Rectal smooth muscle tissue (tissue), 1 donor: ENCODE measurements at regions not wholly inside any gene's neighbourhood (a gene's known extent, or its start where the extent isn't known, plus 50 kb on each side); places are given as distances from the start of the nearest gene placed in this dataset.
"Not testable (repeated sequence)": the region's sequence is repeated elsewhere in the genome, so short reads cannot be mapped to it uniquely, and the experiment has no call there.

Experiments used
- H3K27ac ChIP-seq: one replicate; pipeline ENCODE4 v1.7.0; 2013; ENCODE audit warnings: low read depth, low read length, inconsistent platforms
- H3K27me3 ChIP-seq: one replicate; pipeline ENCODE4 v1.7.0; 2013; ENCODE audit warnings: low read length; ENCODE audit not compliant: control insufficient read depth, insufficient read depth
- H3K36me3 ChIP-seq: one replicate; pipeline ENCODE4 v1.7.0; 2013; ENCODE audit warnings: low read length; ENCODE audit not compliant: control insufficient read depth, insufficient read depth
- H3K4me1 ChIP-seq: one replicate; pipeline ENCODE4 v1.7.0; 2013; ENCODE audit warnings: low read length; ENCODE audit not compliant: control insufficient read depth, insufficient read depth
- H3K4me3 ChIP-seq: one replicate; pipeline ENCODE4 v1.7.0; 2013; ENCODE audit warnings: low read length
- H3K9ac ChIP-seq: one replicate; pipeline ENCODE4 v1.7.0; 2013; ENCODE audit warnings: low read length

- no peaks in the 10 kb centered on the region for H3K27me3 ChIP-seq
- no peak overlapping the region for H3K4me3 ChIP-seq
- H3K36me3 ChIP-seq = no peaks in the 10 kb centered on the region
- no peak overlapping the region for H3K27ac ChIP-seq
- H3K4me1 ChIP-seq = no peaks in the 10 kb centered on the region
- no peak overlapping the region for H3K9ac ChIP-seq
Measured at GRCh38 chr17:53472586-53472985, 350.1 kb upstream of the KIF2B start.

- Histone ChIP-seq H3K27ac (no peak overlapping the region), H3K36me3 (no peaks in the 10 kb centered on the region), H3K4me3 (no peak overlapping the region), H3K4me1 (no peaks in the 10 kb centered on the region), H3K9ac (no peak overlapping the region), H3K27me3 (no peaks in the 10 kb centered on the region)
Measured at GRCh38 chr17:53471514-53471913, 351.2 kb upstream of the KIF2B start.

GRCh38 chr17:53470626-53471025 lies 352.1 kb upstream of the KIF2B start:
- no peaks in the 10 kb centered on the region for H3K4me1 ChIP-seq
- no peaks in the 10 kb centered on the region for H3K27me3 ChIP-seq
- H3K36me3 ChIP-seq = no peaks in the 10 kb centered on the region
- no peak overlapping the region for H3K9ac ChIP-seq
- no peak overlapping the region for H3K4me3 ChIP-seq
- no peak overlapping the region for H3K27ac ChIP-seq

GRCh38 chr17:53466733-53467132 lies 356.0 kb upstream of the KIF2B start:
- no peak overlapping the region for H3K9ac ChIP-seq
- no peaks in the 10 kb centered on the region for H3K27me3 ChIP-seq
- no peak overlapping the region for H3K27ac ChIP-seq
- no peaks in the 10 kb centered on the region for H3K36me3 ChIP-seq
- H3K4me3 ChIP-seq = no peak overlapping the region
- H3K4me1 ChIP-seq = no peaks in the 10 kb centered on the region

- H3K27ac ChIP-seq, H3K9ac ChIP-seq, H3K4me3 ChIP-seq, H3K27me3 ChIP-seq, H3K36me3 ChIP-seq, H3K4me1 ChIP-seq: not testable (repeated sequence)
Measured at GRCh38 chr17:53464396-53464795, 358.3 kb upstream of the KIF2B start.

GRCh38 chr17:53463363-53463762 lies 359.4 kb upstream of the KIF2B start:
- Histone ChIP-seq H3K27ac (no peak overlapping the region), H3K4me1 (no peaks in the 10 kb centered on the region), H3K4me3 (no peak overlapping the region), H3K36me3 (no peaks in the 10 kb centered on the region), H3K9ac (no peak overlapping the region), H3K27me3 (no peaks in the 10 kb centered on the region)

- no peaks in the 10 kb centered on the region for H3K36me3 ChIP-seq
- no peaks in the 10 kb centered on the region for H3K4me1 ChIP-seq
- H3K9ac ChIP-seq = no peak overlapping the region
- no peaks in the 10 kb centered on the region for H3K27me3 ChIP-seq
- H3K27ac ChIP-seq = no peak overlapping the region
- H3K4me3 ChIP-seq = no peak overlapping the region
Measured at GRCh38 chr17:53462393-53462811, 360.3 kb upstream of the KIF2B start.

GRCh38 chr17:53455943-53456342 lies 366.8 kb upstream of the KIF2B start:
- not testable (repeated sequence) for H3K27ac ChIP-seq, H3K27me3 ChIP-seq

GRCh38 chr17:53454337-53454736 lies 368.4 kb upstream of the KIF2B start:
- Histone ChIP-seq H3K9ac (no peak overlapping the region), H3K4me3 (no peak overlapping the region), H3K27ac (no peak overlapping the region), H3K36me3 (no peaks in the 10 kb centered on the region), H3K4me1 (no peaks in the 10 kb centered on the region), H3K27me3 (no peaks in the 10 kb centered on the region)

More at GRCh38 chr17:53455943-53456342, 366.8 kb upstream of the KIF2B start:
- not testable (repeated sequence) for H3K9ac ChIP-seq, H3K36me3 ChIP-seq, H3K4me1 ChIP-seq, H3K4me3 ChIP-seq

- H3K4me3 ChIP-seq = no peak overlapping the region
- H3K9ac ChIP-seq = no peak overlapping the region
- no peaks in the 10 kb centered on the region for H3K27me3 ChIP-seq
- H3K27ac ChIP-seq = no peak overlapping the region
- no peaks in the 10 kb centered on the region for H3K36me3 ChIP-seq
- H3K4me1 ChIP-seq = no peaks in the 10 kb centered on the region
Measured at GRCh38 chr17:53449324-53449723, 373.4 kb upstream of the KIF2B start.

GRCh38 chr17:53428913-53429312 lies 393.8 kb upstream of the KIF2B start:
- no peaks in the 10 kb centered on the region for H3K36me3 ChIP-seq
- H3K4me3 ChIP-seq = no peak overlapping the region
- no peak overlapping the region for H3K27ac ChIP-seq
- no peaks in the 10 kb centered on the region for H3K27me3 ChIP-seq
- H3K4me1 ChIP-seq = no peaks in the 10 kb centered on the region
- no peak overlapping the region for H3K9ac ChIP-seq

GRCh38 chr17:53426505-53426904 lies 396.2 kb upstream of the KIF2B start:
- H3K9ac ChIP-seq = no peak overlapping the region
- H3K36me3 ChIP-seq = no peaks in the 10 kb centered on the region
- H3K27ac ChIP-seq = no peak overlapping the region
- H3K4me3 ChIP-seq = no peak overlapping the region
- H3K27me3 ChIP-seq = no peaks in the 10 kb centered on the region
- no peaks in the 10 kb centered on the region for H3K4me1 ChIP-seq

GRCh38 chr17:53420035-53420641 lies 402.6 kb upstream of the KIF2B start:
- Histone ChIP-seq H3K4me1 (no peaks in the 10 kb centered on the region), H3K9ac (no peak overlapping the region), H3K27ac (no peak overlapping the region), H3K4me3 (no peak overlapping the region), H3K36me3 (no peaks in the 10 kb centered on the region), H3K27me3 (no peaks in the 10 kb centered on the region)
